A549 (cell line): ENCODE measurements at regions not wholly inside any gene's neighbourhood (a gene's known extent, or its start where the extent isn't known, plus 50 kb on each side); places are given as distances from the start of the nearest gene placed in this dataset.

Experiments used
- ATAC-seq, 2 experiments: fragments of 200-7000 bp in 1 of 2; fragments of >200 bp in 1 of 2; cut with Nextera tagmentation in 1 of 2; cut with Tn5 transposase in 1 of 2; 3 replicates each; pipeline versions ENCODE4 v1.8.0 to v1.9.1; 2018 to 2020; ENCODE audit warnings: mild to moderate bottlenecking in 1 of 2, moderate library complexity in 1 of 2
- CTCF ChIA-PET: fragments of 300-600 bp; sonication (Branson Sonifier 250); formaldehyde crosslinking; extraction: SDS; loops from one replicate; lab custom pipeline; 2021; ENCODE audit warnings: antibody characterized with exemption, inconsistent platforms; lab: Yijun Ruan, JAX
- POLR2A ChIA-PET: fragments of 350-600 bp; formaldehyde crosslinking; extraction: SDS; loops from one replicate; lab custom pipeline; 2021; ENCODE audit warnings: antibody characterized with exemption, inconsistent platforms; lab: Yijun Ruan, JAX
- DNase-seq, 2 experiments: peaks; one replicate each; pipeline versions ENCODE4 v3.0.0 to v3.0.0-alpha.2; 2011 to 2016; ENCODE audit warnings: low read depth in 1 of 2, low spot score in 1 of 2
- FAIRE-seq: peaks from 2 replicates; lab custom pipeline; 2011; peaks lifted over from hg19 to GRCh38; lab: Jason Lieb, UNC
- H3K27ac ChIP-seq, 2 experiments: fragments of >200 bp; sonication (Bioruptor Twin); formaldehyde crosslinking; 3 replicates each; pipeline ENCODE4 v1.5.1; 2016 to 2017
- H3K4me1 ChIP-seq: fragments of >200 bp; sonication (Bioruptor Twin); formaldehyde crosslinking; 3 replicates; pipeline ENCODE4 v1.6.1; 2016
- H3K4me2 ChIP-seq: fragments of >200 bp; sonication (Bioruptor Twin); formaldehyde crosslinking; 3 replicates; pipeline ENCODE4 v1.6.1; 2016
- H3K4me3 ChIP-seq: fragments of >200 bp; sonication (Bioruptor Twin); formaldehyde crosslinking; 3 replicates; pipeline ENCODE4 v1.5.1; 2016
- H3K9me3 ChIP-seq: fragments of >200 bp; sonication (Bioruptor Twin); formaldehyde crosslinking; 3 replicates; pipeline ENCODE4 v1.6.1; 2016
- CHD2 ChIP-seq: fragments of 150-350 bp; IDR thresholded peaks from 2 replicates; pipeline ENCODE4 v1.6.1; 2014; ENCODE audit warnings: low read length; ENCODE audit not compliant: partially characterized antibody
- EHF ChIP-seq: fragments of 250-450 bp; sonication (Bioruptor Pico); IDR thresholded peaks from 2 replicates; pipeline ENCODE4 v1.5.0; 2020; ENCODE audit warnings: mild to moderate bottlenecking
- FOXS1 ChIP-seq: fragments of 250-450 bp; sonication (Bioruptor Pico); IDR thresholded peaks from 2 replicates; pipeline ENCODE4 v1.5.0; 2020; ENCODE audit warnings: mild to moderate bottlenecking, moderate library complexity
- HDAC2 ChIP-seq: fragments of 200-600 bp; sonication (generic); IDR thresholded peaks from 2 replicates; pipeline ENCODE4 v1.6.1; 2016
- KDM5A ChIP-seq: fragments of 200-600 bp; sonication (generic); IDR thresholded peaks from 2 replicates; pipeline ENCODE4 v1.6.1; 2016; ENCODE audit warnings: antibody characterized with exemption, mild to moderate bottlenecking
- MAFK ChIP-seq: fragments of 450-650 bp; IDR thresholded peaks from 2 replicates; pipeline ENCODE4 v1.6.1; 2014; ENCODE audit not compliant: partially characterized antibody
- NR3C1 ChIP-seq: fragments of >200 bp; sonication (Bioruptor Twin); formaldehyde crosslinking; IDR thresholded peaks from 3 replicates; pipeline ENCODE4 v1.6.1; 2017
- PHF8 ChIP-seq: fragments of 200-600 bp; sonication (generic); IDR thresholded peaks from 2 replicates; pipeline ENCODE4 v1.6.1; 2016; ENCODE audit warnings: low read depth, mild to moderate bottlenecking, antibody characterized with exemption, moderate library complexity, borderline replicate concordance
- POLR2AphosphoS2 ChIP-seq: conservative IDR thresholded peaks from 2 replicates; pipeline ENCODE4 v1.6.1; 2012; ENCODE audit warnings: low read length, improper control_type of control experiment, inconsistent platforms
- RARB ChIP-seq: fragments of 250-450 bp; sonication (Bioruptor Pico); IDR thresholded peaks from 2 replicates; pipeline ENCODE4 v1.8.0; 2021; ENCODE audit warnings: mild to moderate bottlenecking, moderate library complexity
- TP53 ChIP-seq: fragments of 250-450 bp; sonication (Bioruptor Pico); IDR thresholded peaks from 2 replicates; pipeline ENCODE4 v1.5.0; 2021; ENCODE audit warnings: mild to moderate bottlenecking, moderate library complexity
- WGBS: methylation state at CpG from one replicate; pipeline ENCODE4 v1.1.6; 2017; ENCODE audit errors: missing lambda C conversion rate; 5-methylcytosine and 5-hydroxymethylcytosine counted together
- TF ChIP-seq, protein P1 (sequence below): fragments of >200 bp; sonication (Bioruptor Twin); formaldehyde crosslinking; IDR thresholded peaks from 3 replicates; pipeline ENCODE4 v1.6.1; 2016
- TF ChIP-seq, protein P2 (sequence below): IDR thresholded peaks from 2 replicates; pipeline ENCODE4 v1.6.1; 2012; ENCODE audit warnings: low read depth, borderline replicate concordance
- TF ChIP-seq, protein P3 (sequence below): fragments of 200-600 bp; sonication (generic); IDR thresholded peaks from 2 replicates; pipeline ENCODE4 v1.6.1; 2016; ENCODE audit warnings: antibody characterized with exemption, mild to moderate bottlenecking, moderate library complexity

DNA sequence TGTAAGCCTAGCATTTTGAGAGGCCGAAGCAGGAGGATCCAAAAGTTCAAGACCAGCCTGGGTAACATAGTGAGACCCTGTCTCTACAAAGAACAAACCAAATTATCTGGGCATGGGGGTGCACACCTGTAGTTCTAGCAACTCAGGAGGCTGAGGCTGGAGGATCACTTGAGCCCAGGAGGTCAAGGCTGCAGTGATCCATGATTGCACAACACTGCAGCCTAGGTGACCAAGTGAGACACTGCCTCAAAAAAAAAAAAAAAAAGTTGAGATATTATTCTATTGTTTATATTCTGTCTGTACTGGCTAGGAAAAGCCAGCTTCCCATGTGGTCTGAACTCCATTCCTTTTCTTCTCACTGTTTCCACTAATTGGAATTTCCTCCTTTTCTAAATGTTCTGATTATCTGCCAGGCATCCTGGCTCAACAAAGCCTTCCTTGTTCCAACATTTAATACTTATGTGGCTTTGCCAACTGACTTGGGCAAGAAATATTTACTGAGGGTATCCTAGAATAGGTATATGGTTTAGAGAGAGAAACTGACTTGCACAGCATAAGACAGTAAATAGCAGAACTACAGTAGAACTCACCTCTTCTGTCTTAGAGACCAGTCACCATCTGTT is 175.2 kb upstream of the ADAMTS3 start:
- Histone ChIP-seq H3K4me2 (no peak overlapping the region), H3K4me3 (no peak overlapping the region), H3K27ac (no peak overlapping the region), H3K9me3 (no peaks in the 10 kb centered on the region), H3K4me1 (no peaks in the 10 kb centered on the region)
- DNase-seq (no peak), ATAC-seq (no peak), FAIRE-seq (no peak)
- TF ChIP-seq PHF8 (no peak), EHF (CRISPR knock-in tag) (no peak), FOXS1 (CRISPR knock-in tag) (no peak), CHD2 (no peak), TP53 (no peak), KDM5A (no peak)
- TF ChIP-seq, protein P1, sequence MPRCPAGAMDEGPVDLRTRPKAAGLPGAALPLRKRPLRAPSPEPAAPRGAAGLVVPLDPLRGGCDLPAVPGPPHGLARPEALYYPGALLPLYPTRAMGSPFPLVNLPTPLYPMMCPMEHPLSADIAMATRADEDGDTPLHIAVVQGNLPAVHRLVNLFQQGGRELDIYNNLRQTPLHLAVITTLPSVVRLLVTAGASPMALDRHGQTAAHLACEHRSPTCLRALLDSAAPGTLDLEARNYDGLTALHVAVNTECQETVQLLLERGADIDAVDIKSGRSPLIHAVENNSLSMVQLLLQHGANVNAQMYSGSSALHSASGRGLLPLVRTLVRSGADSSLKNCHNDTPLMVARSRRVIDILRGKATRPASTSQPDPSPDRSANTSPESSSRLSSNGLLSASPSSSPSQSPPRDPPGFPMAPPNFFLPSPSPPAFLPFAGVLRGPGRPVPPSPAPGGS = no peak
- TF ChIP-seq, protein P2, sequence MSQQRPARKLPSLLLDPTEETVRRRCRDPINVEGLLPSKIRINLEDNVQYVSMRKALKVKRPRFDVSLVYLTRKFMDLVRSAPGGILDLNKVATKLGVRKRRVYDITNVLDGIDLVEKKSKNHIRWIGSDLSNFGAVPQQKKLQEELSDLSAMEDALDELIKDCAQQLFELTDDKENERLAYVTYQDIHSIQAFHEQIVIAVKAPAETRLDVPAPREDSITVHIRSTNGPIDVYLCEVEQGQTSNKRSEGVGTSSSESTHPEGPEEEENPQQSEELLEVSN = no peak
- ChIA-PET POLR2A (no interaction called here), CTCF (no interaction called here)
- WGBS = 57% methylated on average over 1 of the region's 1 CpG

DNA sequence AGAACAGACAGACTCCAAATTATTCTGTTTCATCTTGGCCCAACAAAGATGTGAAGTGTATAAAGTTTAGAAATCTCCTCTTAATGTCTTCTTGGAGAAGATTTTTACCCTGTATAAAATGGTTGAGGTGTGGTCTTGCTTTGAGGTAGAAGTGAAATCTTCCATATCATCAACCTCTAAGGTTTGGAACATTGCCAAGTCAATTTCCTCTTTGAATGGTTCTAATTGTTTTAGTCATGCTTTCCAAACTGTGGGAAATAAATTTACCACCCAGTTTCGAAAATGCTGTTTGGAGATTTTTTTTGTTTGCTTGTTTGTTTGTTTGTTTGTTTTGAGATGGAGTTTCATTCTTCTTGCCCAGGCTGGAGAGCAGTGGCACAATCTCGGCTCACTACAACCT is 174.1 kb upstream of the ADAMTS3 start:
- ATAC-seq = no peak
- H3K27ac ChIP-seq = no peak overlapping the region
- no peak for DNase-seq
- H3K4me2 ChIP-seq = no peak overlapping the region
- H3K4me3 ChIP-seq = no peak overlapping the region
- H3K4me1 ChIP-seq = no peaks in the 10 kb centered on the region
- TF ChIP-seq HDAC2 (no peak), TP53 (no peak)
- TF ChIP-seq, protein P3, sequence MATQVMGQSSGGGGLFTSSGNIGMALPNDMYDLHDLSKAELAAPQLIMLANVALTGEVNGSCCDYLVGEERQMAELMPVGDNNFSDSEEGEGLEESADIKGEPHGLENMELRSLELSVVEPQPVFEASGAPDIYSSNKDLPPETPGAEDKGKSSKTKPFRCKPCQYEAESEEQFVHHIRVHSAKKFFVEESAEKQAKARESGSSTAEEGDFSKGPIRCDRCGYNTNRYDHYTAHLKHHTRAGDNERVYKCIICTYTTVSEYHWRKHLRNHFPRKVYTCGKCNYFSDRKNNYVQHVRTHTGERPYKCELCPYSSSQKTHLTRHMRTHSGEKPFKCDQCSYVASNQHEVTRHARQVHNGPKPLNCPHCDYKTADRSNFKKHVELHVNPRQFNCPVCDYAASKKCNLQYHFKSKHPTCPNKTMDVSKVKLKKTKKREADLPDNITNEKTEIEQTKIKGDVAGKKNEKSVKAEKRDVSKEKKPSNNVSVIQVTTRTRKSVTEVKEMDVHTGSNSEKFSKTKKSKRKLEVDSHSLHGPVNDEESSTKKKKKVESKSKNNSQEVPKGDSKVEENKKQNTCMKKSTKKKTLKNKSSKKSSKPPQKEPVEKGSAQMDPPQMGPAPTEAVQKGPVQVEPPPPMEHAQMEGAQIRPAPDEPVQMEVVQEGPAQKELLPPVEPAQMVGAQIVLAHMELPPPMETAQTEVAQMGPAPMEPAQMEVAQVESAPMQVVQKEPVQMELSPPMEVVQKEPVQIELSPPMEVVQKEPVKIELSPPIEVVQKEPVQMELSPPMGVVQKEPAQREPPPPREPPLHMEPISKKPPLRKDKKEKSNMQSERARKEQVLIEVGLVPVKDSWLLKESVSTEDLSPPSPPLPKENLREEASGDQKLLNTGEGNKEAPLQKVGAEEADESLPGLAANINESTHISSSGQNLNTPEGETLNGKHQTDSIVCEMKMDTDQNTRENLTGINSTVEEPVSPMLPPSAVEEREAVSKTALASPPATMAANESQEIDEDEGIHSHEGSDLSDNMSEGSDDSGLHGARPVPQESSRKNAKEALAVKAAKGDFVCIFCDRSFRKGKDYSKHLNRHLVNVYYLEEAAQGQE = no peak
- ChIA-PET POLR2A (no interaction called here), CTCF (no interaction called here)
- WGBS = 22% methylated on average over 2 of the region's 2 CpGs
- no peak for FAIRE-seq
- H3K9me3 ChIP-seq = no peaks in the 10 kb centered on the region

DNA sequence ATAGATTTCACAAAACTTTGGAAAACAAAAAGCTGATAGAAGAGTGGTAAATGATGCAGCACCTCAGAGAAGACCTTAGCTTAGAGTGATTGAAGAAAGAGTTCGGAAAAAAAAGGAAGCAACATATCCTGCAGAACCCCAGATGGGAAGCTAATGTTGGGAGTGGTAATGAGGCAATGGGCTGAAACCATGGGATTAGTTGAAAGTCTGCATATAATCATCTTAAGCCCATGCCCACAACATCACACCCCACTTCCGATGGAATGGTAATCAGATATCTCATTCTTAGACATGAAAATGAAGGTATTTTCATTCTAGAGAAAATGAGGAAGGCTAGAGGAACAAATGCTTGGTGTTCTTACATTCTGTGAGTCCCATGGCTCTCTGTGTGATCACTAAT is 146.3 kb upstream of the ADAMTS3 start:
- no peak for DNase-seq
- ATAC-seq = no peak
- no peak overlapping the region for H3K4me3 ChIP-seq
- 25% methylated on average over 2 of the region's 2 CpGs for WGBS
- no peak for TF ChIP-seq PHF8
- TF ChIP-seq FOXS1 (CRISPR knock-in tag) = no peak
- TF ChIP-seq MAFK = no peak
- TF ChIP-seq NR3C1 = no peak
- TF ChIP-seq RARB = no peak
- TF ChIP-seq POLR2AphosphoS2 = no peak
- TF ChIP-seq HDAC2 = no peak
- no peaks in the 10 kb centered on the region for H3K9me3 ChIP-seq
- no peak for FAIRE-seq
- no peaks in the 10 kb centered on the region for H3K4me1 ChIP-seq
- no peak overlapping the region for H3K4me2 ChIP-seq
- CTCF ChIA-PET = no interaction called here
- POLR2A ChIA-PET = no interaction called here
- no peak overlapping the region for H3K27ac ChIP-seq
